H9 (cell line): ENCODE measurements at regions not wholly inside any gene's neighbourhood (a gene's known extent, or its start where the extent isn't known, plus 50 kb on each side); places are given as distances from the start of the nearest gene placed in this dataset.

ENCODE experiments used
- DNase-seq: peaks from one replicate; pipeline ENCODE4 v3.0.0-alpha.2; 2017
- H2AFZ ChIP-seq: one replicate; pipeline ENCODE4 v1.6.1; 2013; ENCODE audit warnings: mild to moderate bottlenecking, low read length, control low read depth, moderate library complexity
- H2AK5ac ChIP-seq: 2 replicates; pipeline ENCODE4 v1.6.1; 2013; ENCODE audit warnings: low read length, control low read depth, mixed read lengths; ENCODE audit not compliant: insufficient read length
- H2BK120ac ChIP-seq: one replicate; pipeline ENCODE4 v1.6.1; 2013; ENCODE audit warnings: low read depth, mild to moderate bottlenecking, low read length, control low read depth, inconsistent platforms; ENCODE audit not compliant: poor library complexity, severe bottlenecking
- H2BK12ac ChIP-seq: 2 replicates; pipeline ENCODE4 v1.6.1; 2013; ENCODE audit warnings: low read length, control low read depth, mixed read lengths, low read depth; ENCODE audit not compliant: insufficient read length
- H2BK15ac ChIP-seq: 2 replicates; pipeline ENCODE4 v1.6.1; 2013; ENCODE audit warnings: low read depth, low read length, control low read depth
- H2BK20ac ChIP-seq: one replicate; pipeline ENCODE4 v1.6.1; 2013; ENCODE audit warnings: low read depth, mild to moderate bottlenecking, low read length, control low read depth, inconsistent platforms; ENCODE audit not compliant: poor library complexity, severe bottlenecking
- H2BK5ac ChIP-seq: 2 replicates; pipeline ENCODE4 v1.6.1; 2013; ENCODE audit warnings: low read length, control low read depth, mixed read lengths; ENCODE audit not compliant: insufficient read length
- H3K14ac ChIP-seq: 2 replicates; pipeline ENCODE4 v1.6.1; 2013; ENCODE audit warnings: low read length, control low read depth; ENCODE audit not compliant: insufficient read depth
- H3K18ac ChIP-seq: 2 replicates; pipeline ENCODE4 v1.6.1; 2013; ENCODE audit warnings: low read depth, mild to moderate bottlenecking, mixed read lengths, low read length, control low read depth; ENCODE audit not compliant: insufficient read length
- H3K23ac ChIP-seq: 2 replicates; pipeline ENCODE4 v1.6.1; 2013; ENCODE audit warnings: low read length, control low read depth, mixed read lengths, low read depth; ENCODE audit not compliant: insufficient read length
- H3K23me2 ChIP-seq: 2 replicates; pipeline ENCODE4 v1.6.1; 2013; ENCODE audit warnings: low read depth, mild to moderate bottlenecking, mixed read lengths, low read length, control low read depth; ENCODE audit not compliant: insufficient read length, poor library complexity, severe bottlenecking
- H3K27ac ChIP-seq: 2 replicates; pipeline ENCODE4 v1.5.1; 2013; ENCODE audit warnings: low read length, control low read depth, mixed read lengths, low read depth; ENCODE audit not compliant: insufficient read length
- H3K27me3 ChIP-seq: 2 replicates; pipeline ENCODE4 v1.6.1; 2013; ENCODE audit warnings: low read length, control low read depth, inconsistent platforms; ENCODE audit not compliant: insufficient read depth
- H3K4ac ChIP-seq: 2 replicates; pipeline ENCODE4 v1.6.1; 2013; ENCODE audit warnings: low read depth, mild to moderate bottlenecking, control low read depth, inconsistent platforms, low read length, moderate library complexity
- H3K4me1 ChIP-seq: 2 replicates; pipeline ENCODE4 v1.6.1; 2013; ENCODE audit warnings: low read length, control low read depth, inconsistent platforms; ENCODE audit not compliant: insufficient read depth
- H3K4me2 ChIP-seq: 2 replicates; pipeline ENCODE4 v1.6.1; 2013; ENCODE audit warnings: low read length, control low read depth, mixed read lengths; ENCODE audit not compliant: insufficient read length, insufficient read depth
- H3K56ac ChIP-seq: 2 replicates; pipeline ENCODE4 v1.6.1; 2013; ENCODE audit warnings: low read depth, mild to moderate bottlenecking, mixed read lengths, low read length, control low read depth; ENCODE audit not compliant: insufficient read length
- H3K79me1 ChIP-seq: 2 replicates; pipeline ENCODE4 v1.6.1; 2013; ENCODE audit warnings: low read depth, mild to moderate bottlenecking, moderate library complexity, low read length, control low read depth, inconsistent platforms; ENCODE audit not compliant: insufficient read depth, poor library complexity, severe bottlenecking
- H3K79me2 ChIP-seq: 2 replicates; pipeline ENCODE4 v1.6.1; 2013; ENCODE audit warnings: low read length, control low read depth, inconsistent platforms; ENCODE audit not compliant: insufficient read depth
- H3K9ac ChIP-seq: 2 replicates; pipeline ENCODE4 v1.6.1; 2013; ENCODE audit warnings: low read length, control low read depth, mixed read lengths; ENCODE audit not compliant: insufficient read length; ENCODE audit errors: extremely low read depth
- H3K9me3 ChIP-seq: one replicate; pipeline ENCODE4 v1.6.1; 2013; ENCODE audit warnings: low read depth, low read length, inconsistent platforms; ENCODE audit not compliant: control insufficient read depth
- H3T11ph ChIP-seq: one replicate; pipeline ENCODE4 v1.6.1; 2013; ENCODE audit warnings: mild to moderate bottlenecking, low read length, control low read depth, inconsistent platforms
- H4K20me1 ChIP-seq: one replicate; pipeline ENCODE4 v1.6.1; 2013; ENCODE audit not compliant: control insufficient read depth, insufficient read length, insufficient read depth
- H4K5ac ChIP-seq: 2 replicates; pipeline ENCODE4 v1.6.1; 2013; ENCODE audit warnings: low read depth, mild to moderate bottlenecking, mixed read lengths, low read length, control low read depth; ENCODE audit not compliant: insufficient read length
- H4K8ac ChIP-seq: replicated peaks from 2 replicates; pipeline ENCODE4 v1.6.1; 2013; ENCODE audit warnings: low read length, control low read depth, mixed read lengths, low read depth; ENCODE audit not compliant: insufficient read length
- H4K91ac ChIP-seq: 2 replicates; pipeline ENCODE4 v1.6.1; 2013; ENCODE audit warnings: low read depth, mild to moderate bottlenecking, moderate library complexity, mixed read lengths, low read length, control low read depth; ENCODE audit not compliant: insufficient read length
- H3K27ac Mint-ChIP-seq, 3 experiments: 2 replicates in 2 of 3; 3 replicates in 1 of 3; pipeline ENCODE4 v1.8.0; 2020 to 2021; ENCODE audit warnings: mixed read lengths in 3 of 3, mild to moderate bottlenecking in 1 of 3, moderate library complexity in 1 of 3
- H3K27me3 Mint-ChIP-seq: 2 replicates; pipeline ENCODE4 v1.8.0; 2021; ENCODE audit warnings: low read depth, mild to moderate bottlenecking, moderate library complexity, mixed read lengths
- H3K36me3 Mint-ChIP-seq, 3 experiments: 2 replicates in 2 of 3; 3 replicates in 1 of 3; pipeline ENCODE4 v1.8.0; 2020 to 2021; ENCODE audit warnings: low read depth in 3 of 3, mixed read lengths in 3 of 3; ENCODE audit not compliant: insufficient read depth in 1 of 3
- H3K4me1 Mint-ChIP-seq, 2 experiments: 2 replicates each; pipeline ENCODE4 v1.8.0; 2020; ENCODE audit warnings: mixed read lengths in 2 of 2
- H3K4me3 Mint-ChIP-seq, 2 experiments: 2 replicates in 1 of 2; 3 replicates in 1 of 2; pipeline ENCODE4 v1.8.0; 2020 to 2021; ENCODE audit warnings: mild to moderate bottlenecking in 2 of 2, mixed read lengths in 2 of 2, moderate library complexity in 1 of 2
- H3K9me3 Mint-ChIP-seq, 2 experiments: 2 replicates in 1 of 2; 3 replicates in 1 of 2; pipeline ENCODE4 v1.8.0; 2020; ENCODE audit warnings: mild to moderate bottlenecking in 2 of 2, mixed read lengths in 2 of 2, moderate library complexity in 1 of 2
- CTCF ChIP-seq: fragments of 200-600 bp; sonication (generic); conservative IDR thresholded peaks from 3 replicates; pipeline ENCODE4 v1.8.0; 2021; ENCODE audit warnings: antibody characterized with exemption, mild to moderate bottlenecking
- WGBS: extraction: QIAGEN DNeasy Blood & Tissue Kit; methylation state at CpG from one replicate; pipeline ENCODE4 v1.1.7; 2013; ENCODE audit warnings: missing lambda C conversion rate, low lambda C conversion rate, mixed read lengths; ENCODE audit not compliant: insufficient read length; ENCODE audit errors: extremely low coverage; 5-methylcytosine and 5-hydroxymethylcytosine counted together

DNA sequence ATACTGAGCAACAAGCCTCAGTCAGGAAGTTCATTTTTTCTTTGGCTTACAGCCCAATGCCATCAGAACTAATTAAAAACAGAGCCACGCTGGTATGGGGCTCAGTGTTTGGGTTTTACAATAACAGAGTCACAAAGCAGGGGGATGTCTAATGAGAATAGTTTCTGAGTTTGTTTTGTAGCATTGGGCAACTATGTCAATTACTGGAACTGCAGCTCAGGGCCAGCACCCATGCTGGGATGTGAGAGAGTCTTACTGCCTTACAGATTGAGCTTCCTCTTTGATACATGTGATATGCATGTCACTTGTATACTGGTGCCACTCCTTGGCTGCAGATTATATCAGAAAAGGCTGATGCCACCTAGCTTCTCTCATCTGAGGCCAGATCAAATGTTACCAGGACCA lies 117.6 kb downstream of the TFAP2B start:
- WGBS = no CpG with 5 or more reads among the region's 1 CpG
- Histone ChIP-seq H3K4ac (no peak overlapping the region), H3K79me2 (no peaks in the 10 kb centered on the region), H3K27ac (no peak overlapping the region), H4K5ac (no peak overlapping the region), H4K91ac (no peak overlapping the region), H2BK20ac (no peak overlapping the region), H3K23ac (no peak overlapping the region), H3K9me3 (no peaks in the 10 kb centered on the region), H3T11ph (no peak overlapping the region), H4K8ac (no peak overlapping the region), H2BK5ac (no peak overlapping the region), H3K23me2 (no peaks in the 10 kb centered on the region), H2BK120ac (no peak overlapping the region), H2BK15ac (no peak overlapping the region), H2AFZ (no peak overlapping the region), H2BK12ac (no peak overlapping the region), H3K79me1 (no peaks in the 10 kb centered on the region), H4K20me1 (no peaks in the 10 kb centered on the region), H3K4me2 (no peak overlapping the region), H3K9ac (no peak overlapping the region), H3K27me3 (no peaks in the 10 kb centered on the region), H2AK5ac (no peak overlapping the region), H3K4me1 (no peaks in the 10 kb centered on the region), H3K56ac (no peak overlapping the region), H3K18ac (no peak overlapping the region), H3K14ac (no peak overlapping the region)
- H3K27me3 Mint-ChIP-seq = no peaks in the 10 kb centered on the region
- no peaks in the 10 kb centered on the region for H3K4me1 Mint-ChIP-seq
- no peak overlapping the region for H3K4me3 Mint-ChIP-seq
- no peak overlapping the region for H3K27ac Mint-ChIP-seq
- TF ChIP-seq CTCF = no peak
- no peak for DNase-seq
- H3K9me3 Mint-ChIP-seq = no peaks in the 10 kb centered on the region
- no peaks in the 10 kb centered on the region for H3K36me3 Mint-ChIP-seq
